ENCODE measurements at regions not wholly inside any gene's neighbourhood (a gene's known extent, or its start where the extent isn't known, plus 50 kb on each side); places are given as distances from the start of the nearest gene placed in this dataset.

DNA sequence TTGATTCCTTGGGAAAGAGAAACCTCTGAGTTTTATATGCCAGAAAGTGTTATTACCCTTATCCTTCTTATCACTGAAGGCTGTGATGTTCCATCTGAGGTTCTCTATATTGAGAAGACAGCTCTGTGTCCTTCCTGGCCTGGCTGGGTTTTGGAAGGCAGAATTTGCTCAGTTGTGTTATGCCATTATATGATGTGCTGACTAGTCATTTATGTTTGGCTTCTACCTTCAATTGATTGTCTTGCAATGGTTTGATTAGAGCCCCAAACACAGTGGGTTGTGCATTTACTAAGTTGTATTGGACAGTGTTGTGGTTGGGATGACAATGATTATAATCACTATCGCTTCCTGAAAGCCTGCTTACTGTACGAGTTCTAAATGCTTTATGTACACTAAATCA lies 265.7 kb downstream of the SNAPC1 start:
- no peak overlapping the region for H3K4me3 ChIP-seq (ENCODE audit: control insufficient read depth in 2 of 3, extremely low read depth in 1 of 3, insufficient read depth in 2 of 3, low read depth in 1 of 3, low read length in 3 of 3)
- TF ChIP-seq, protein P1, sequence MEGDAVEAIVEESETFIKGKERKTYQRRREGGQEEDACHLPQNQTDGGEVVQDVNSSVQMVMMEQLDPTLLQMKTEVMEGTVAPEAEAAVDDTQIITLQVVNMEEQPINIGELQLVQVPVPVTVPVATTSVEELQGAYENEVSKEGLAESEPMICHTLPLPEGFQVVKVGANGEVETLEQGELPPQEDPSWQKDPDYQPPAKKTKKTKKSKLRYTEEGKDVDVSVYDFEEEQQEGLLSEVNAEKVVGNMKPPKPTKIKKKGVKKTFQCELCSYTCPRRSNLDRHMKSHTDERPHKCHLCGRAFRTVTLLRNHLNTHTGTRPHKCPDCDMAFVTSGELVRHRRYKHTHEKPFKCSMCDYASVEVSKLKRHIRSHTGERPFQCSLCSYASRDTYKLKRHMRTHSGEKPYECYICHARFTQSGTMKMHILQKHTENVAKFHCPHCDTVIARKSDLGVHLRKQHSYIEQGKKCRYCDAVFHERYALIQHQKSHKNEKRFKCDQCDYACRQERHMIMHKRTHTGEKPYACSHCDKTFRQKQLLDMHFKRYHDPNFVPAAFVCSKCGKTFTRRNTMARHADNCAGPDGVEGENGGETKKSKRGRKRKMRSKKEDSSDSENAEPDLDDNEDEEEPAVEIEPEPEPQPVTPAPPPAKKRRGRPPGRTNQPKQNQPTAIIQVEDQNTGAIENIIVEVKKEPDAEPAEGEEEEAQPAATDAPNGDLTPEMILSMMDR (optimal IDR thresholded peaks at IDR 0.05 in 1 of 3, IDR thresholded peaks at IDR 0.05 in 1 of 3, conservative IDR thresholded peaks at IDR 0.05 in 1 of 3; ENCODE audit: extremely low read depth in 1 of 3, insufficient read depth in 2 of 3, low read length in 3 of 3), result no peak
- no peak for TF ChIP-seq EZH2 (IDR thresholded peaks at IDR 0.05; ENCODE audit: low read length)
- DNase-seq (ENCODE audit: low read depth, low spot score) (no peak), FAIRE-seq (no peak)
- H3K27ac ChIP-seq (ENCODE audit: control insufficient read depth, insufficient read depth, low read length), result no peak overlapping the region
- H3K4me2 ChIP-seq (ENCODE audit: control insufficient read depth, extremely low read depth, insufficient read depth, low read depth, low read length), result no peak overlapping the region
- no peaks in the 10 kb centered on the region for H3K79me2 ChIP-seq (ENCODE audit: control insufficient read depth, insufficient read depth, low read length)
- H3K4me1 ChIP-seq (ENCODE audit: control insufficient read depth, extremely low read depth, insufficient read depth, low read length), result no peaks in the 10 kb centered on the region
- H3K27me3 ChIP-seq (ENCODE audit: control insufficient read depth, extremely low read depth, insufficient read depth, low read length), result no peaks in the 10 kb centered on the region
- no peak overlapping the region for H3K9ac ChIP-seq (ENCODE audit: control insufficient read depth, extremely low read depth, insufficient read depth, low read length)
- H3K9me1 ChIP-seq (ENCODE audit: control insufficient read depth, extremely low read depth, insufficient read depth, low read length), result no peaks in the 10 kb centered on the region
- dilution Hi-C loops (cut with MboI; ENCODE audit: extremely low pct_ligation_motif_present, low sequenced_read_pairs), result no loop called here
- no peaks in the 10 kb centered on the region for H3K9me3 ChIP-seq (ENCODE audit: control insufficient read depth, low read depth, low read length)
- no peaks in the 10 kb centered on the region for H3K36me3 ChIP-seq (ENCODE audit: control insufficient read depth in 2 of 2, extremely low read depth in 1 of 2, insufficient read depth in 2 of 2, low read length in 2 of 2)
- no peak overlapping the region for H2AFZ ChIP-seq (ENCODE audit: control insufficient read depth, low read length)
- H4K20me1 ChIP-seq (ENCODE audit: control insufficient read depth, extremely low read depth, insufficient read depth, low read length), result no peaks in the 10 kb centered on the region

DNA sequence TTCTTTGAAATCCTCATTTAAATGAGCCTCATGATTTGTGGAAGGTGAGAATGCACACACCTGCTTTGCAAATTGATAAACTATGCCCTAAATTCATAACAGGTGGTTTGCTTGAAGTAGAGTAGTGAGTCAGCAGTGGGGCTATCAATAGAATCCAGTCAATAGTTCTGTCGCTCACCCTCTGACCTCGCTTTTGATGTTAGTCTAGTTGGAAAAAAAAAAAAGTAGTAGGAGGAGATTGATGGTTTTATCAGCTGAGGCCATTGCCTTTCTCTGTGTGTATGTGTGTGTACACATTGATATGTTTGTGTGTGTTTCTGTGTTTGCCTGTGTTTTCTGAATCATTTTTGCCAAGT lies 267.3 kb downstream of the SNAPC1 start:
- no peaks in the 10 kb centered on the region for H3K27me3 ChIP-seq (ENCODE audit: control insufficient read depth, extremely low read depth, insufficient read depth, low read length)
- TF ChIP-seq EZH2 (IDR thresholded peaks at IDR 0.05; ENCODE audit: low read length), result no peak
- TF ChIP-seq, protein P1 (optimal IDR thresholded peaks at IDR 0.05 in 1 of 3, IDR thresholded peaks at IDR 0.05 in 1 of 3, conservative IDR thresholded peaks at IDR 0.05 in 1 of 3; ENCODE audit: extremely low read depth in 1 of 3, insufficient read depth in 2 of 3, low read length in 3 of 3), result no peak
- dilution Hi-C loops (cut with MboI; ENCODE audit: extremely low pct_ligation_motif_present, low sequenced_read_pairs), result no loop called here
- H3K4me2 ChIP-seq (ENCODE audit: control insufficient read depth, extremely low read depth, insufficient read depth, low read depth, low read length), result no peak overlapping the region
- H4K20me1 ChIP-seq (ENCODE audit: control insufficient read depth, extremely low read depth, insufficient read depth, low read length), result no peaks in the 10 kb centered on the region
- no peak overlapping the region for H3K27ac ChIP-seq (ENCODE audit: control insufficient read depth, insufficient read depth, low read length)
- no peak overlapping the region for H3K9ac ChIP-seq (ENCODE audit: control insufficient read depth, extremely low read depth, insufficient read depth, low read length)
- H3K4me3 ChIP-seq (ENCODE audit: control insufficient read depth in 2 of 3, extremely low read depth in 1 of 3, insufficient read depth in 2 of 3, low read depth in 1 of 3, low read length in 3 of 3), result no peak overlapping the region
- H3K79me2 ChIP-seq (ENCODE audit: control insufficient read depth, insufficient read depth, low read length), result no peaks in the 10 kb centered on the region
- DNase-seq (ENCODE audit: low read depth, low spot score), result no peak
- no peaks in the 10 kb centered on the region for H3K36me3 ChIP-seq (ENCODE audit: control insufficient read depth in 2 of 2, extremely low read depth in 1 of 2, insufficient read depth in 2 of 2, low read length in 2 of 2)
- no peak overlapping the region for H2AFZ ChIP-seq (ENCODE audit: control insufficient read depth, low read length)
- H3K9me1 ChIP-seq (ENCODE audit: control insufficient read depth, extremely low read depth, insufficient read depth, low read length), result no peaks in the 10 kb centered on the region
- H3K4me1 ChIP-seq (ENCODE audit: control insufficient read depth, extremely low read depth, insufficient read depth, low read length), result no peaks in the 10 kb centered on the region
- FAIRE-seq, result no peak
- H3K9me3 ChIP-seq (ENCODE audit: control insufficient read depth, low read depth, low read length), result no peaks in the 10 kb centered on the region

Data from keratinocyte (primary cell).